ENCODE measurements at regions not wholly inside any gene's neighbourhood (a gene's known extent, or its start where the extent isn't known, plus 50 kb on each side); places are given as distances from the start of the nearest gene placed in this dataset.

GRCh38 chrX:25640276-25640675 is 497.9 kb upstream of the MAGEB18 start:
- TF ChIP-seq RFX5 (IDR thresholded peaks at IDR 0.05; ENCODE audit: low read depth, low read length) (no peak), CTCF (conservative IDR thresholded peaks at IDR 0.05; ENCODE audit: low read depth, low read length) (no peak), RAD21 (IDR thresholded peaks at IDR 0.05; ENCODE audit: low read length) (no peak), RCOR1 (IDR thresholded peaks at IDR 0.05; ENCODE audit: insufficient replicate concordance, low read length) (no peak), NFE2L2 (IDR thresholded peaks at IDR 0.05; ENCODE audit: low read depth, low read length) (no peak), SMC3 (IDR thresholded peaks at IDR 0.05; ENCODE audit: low read depth, low read length) (no peak), MAZ (IDR thresholded peaks at IDR 0.05; ENCODE audit: borderline replicate concordance, low read depth, low read length) (no peak), POLR2A (IDR thresholded peaks at IDR 0.05; ENCODE audit: low read depth, low read length) (no peak), CEBPB (IDR thresholded peaks at IDR 0.05; ENCODE audit: low read depth, low read length) (no peak), MAFK (IDR thresholded peaks at IDR 0.05; ENCODE audit: low read depth, low read length) (no peak), CHD1 (IDR thresholded peaks at IDR 0.05; ENCODE audit: low read depth, low read length) (no peak), ELK1 (IDR thresholded peaks at IDR 0.05; ENCODE audit: borderline replicate concordance, low read depth, low read length) (no peak), USF2 (IDR thresholded peaks at IDR 0.05; ENCODE audit: low read depth, low read length) (no peak), FOS (IDR thresholded peaks at IDR 0.05; ENCODE audit: low read depth, low read length) (no peak)
- Histone ChIP-seq H2BK20ac (ENCODE audit: low read depth, low read length) (no peak overlapping the region), H4K20me1 (ENCODE audit: insufficient read depth, low read length) (no peaks in the 10 kb centered on the region), H2BK5ac (ENCODE audit: low read depth, low read length, poor library complexity, severe bottlenecking) (no peak overlapping the region), H3K4me3 (ENCODE audit: insufficient read depth, low read depth, low read length) (no peak overlapping the region), H3K4me2 (ENCODE audit: low read depth, low read length) (no peak overlapping the region), H2BK120ac (ENCODE audit: low read depth, low read length) (no peak overlapping the region), H2AK9ac (replicated peaks; ENCODE audit: low read depth, low read length, poor library complexity) (no peak overlapping the region), H3K9me1 (ENCODE audit: insufficient read depth, low read length) (no peaks in the 10 kb centered on the region), H3K23ac (ENCODE audit: low read depth, low read length) (no peak overlapping the region), H2AFZ (replicated peaks; ENCODE audit: low read length, poor library complexity) (no peak overlapping the region), H3K4me1 (ENCODE audit: control insufficient read depth, insufficient read depth, low read length) (no peaks in the 10 kb centered on the region), H4K5ac (ENCODE audit: low read depth, low read length) (no peak overlapping the region), H4K8ac (ENCODE audit: low read depth in 2 of 2, low read length in 2 of 2) (no peak overlapping the region), H3K27ac (ENCODE audit: insufficient read depth, low read length) (no peak overlapping the region), H2BK15ac (ENCODE audit: low read depth, low read length) (no peak overlapping the region), H3K9me3 (ENCODE audit: control insufficient read depth, insufficient read depth, low read length) (no peaks in the 10 kb centered on the region), H3K79me1 (ENCODE audit: low read depth in 1 of 2, low read length in 2 of 2) (no peaks in the 10 kb centered on the region), H3K56ac (ENCODE audit: extremely low read depth, insufficient read depth, low read length) (no peak overlapping the region), H3K4ac (ENCODE audit: low read depth, low read length) (no peak overlapping the region), H2AK5ac (ENCODE audit: low read depth, low read length) (no peak overlapping the region), H3K9ac (ENCODE audit: low read depth, low read length) (no peak overlapping the region), H3K14ac (replicated peaks; ENCODE audit: low read depth, low read length) (no peak overlapping the region), H3K36me3 (ENCODE audit: control insufficient read depth, insufficient read depth, low read length) (no peaks in the 10 kb centered on the region), H3K27me3 (ENCODE audit: control insufficient read depth, insufficient read depth, low read length) (no peaks in the 10 kb centered on the region), H3K18ac (ENCODE audit: low read depth, low read length) (no peak overlapping the region), H4K91ac (ENCODE audit: insufficient read depth, low read depth, low read length) (no peak overlapping the region)
- CTCF ChIA-PET = no interaction called here
- ATAC-seq (ENCODE audit: low read depth) (no peak), DNase-seq (no peak)
- no TSS peak for BruUV-seq (replicated peaks)
- WGBS, 2 experiments (ENCODE audit: extremely low coverage in 2 of 2, insufficient read length in 1 of 2) = no CpG with 5 or more reads among the region's 1 CpG
- dilution Hi-C loops (cut with HindIII; ENCODE audit: low sequenced_read_pairs, unreplicated experiment) = no loop called here
- in situ Hi-C loops (cut with MboI; ENCODE audit: low sequenced_read_pairs) = no loop called here
- POLR2A ChIA-PET (ENCODE audit: unreplicated experiment) = no interaction called here
- intact Hi-C loops (cut with micrococcal nuclease) = no loop called here

All from IMR-90 (cell line).